IMR-90 (cell line): ENCODE measurements at regions not wholly inside any gene's neighbourhood (a gene's known extent, or its start where the extent isn't known, plus 50 kb on each side); places are given as distances from the start of the nearest gene placed in this dataset.
"Not testable (repeated sequence)": the region's sequence is repeated elsewhere in the genome, so short reads cannot be mapped to it uniquely, and the experiment has no call there.

Experiments
- ATAC-seq: fragments of 200-7000 bp; cut with Tn5 transposase; 2 replicates; pipeline ENCODE4 v1.9.1; 2020; ENCODE audit warnings: low read depth, mild to moderate bottlenecking, moderate library complexity
- BruUV-seq: library from RNA; stranded (reverse); fragments of 400-500 nt; replicated peaks from 2 replicates; lab custom pipeline; 2021; lab: Mats Ljungman, UMichigan
- CTCF ChIA-PET: fragments of 300-600 bp; formaldehyde crosslinking; extraction: SDS; loops from one replicate; lab custom pipeline; 2021; ENCODE audit warnings: antibody characterized with exemption; lab: Yijun Ruan, JAX
- POLR2A ChIA-PET: fragments of 300-600 bp; sonication (Branson Sonifier 250); formaldehyde crosslinking; loops from one replicate; lab custom pipeline; 2022; ENCODE audit warnings: antibody characterized with exemption; ENCODE audit not compliant: unreplicated experiment; lab: Charles Lee
- DNase-seq: peaks from one replicate; pipeline ENCODE4 v3.0.0; 2013
- H2AFZ ChIP-seq: replicated peaks from 2 replicates; pipeline ENCODE3; 2013; ENCODE audit warnings: low read length, mild to moderate bottlenecking; ENCODE audit not compliant: poor library complexity
- H2AK5ac ChIP-seq: 2 replicates; pipeline ENCODE4 v1.6.1; 2013; ENCODE audit warnings: low read depth, low read length, inconsistent platforms
- H2AK9ac ChIP-seq: replicated peaks from 2 replicates; pipeline ENCODE3; 2013; ENCODE audit warnings: mild to moderate bottlenecking, low read depth, low read length, moderate library complexity; ENCODE audit not compliant: poor library complexity
- H2BK120ac ChIP-seq: 2 replicates; pipeline ENCODE4 v1.6.1; 2013; ENCODE audit warnings: low read depth, low read length, inconsistent platforms
- H2BK15ac ChIP-seq: 3 replicates; pipeline ENCODE4 v1.6.1; 2013; ENCODE audit warnings: low read depth, low read length, inconsistent platforms
- H2BK20ac ChIP-seq: 2 replicates; pipeline ENCODE4 v1.6.1; 2013; ENCODE audit warnings: low read depth, mild to moderate bottlenecking, inconsistent platforms, low read length, moderate library complexity
- H2BK5ac ChIP-seq: 2 replicates; pipeline ENCODE4 v1.6.1; 2013; ENCODE audit warnings: mild to moderate bottlenecking, low read depth, low read length, inconsistent platforms; ENCODE audit not compliant: poor library complexity, severe bottlenecking
- H3K14ac ChIP-seq: replicated peaks from 2 replicates; pipeline ENCODE4 v1.6.1; 2013; ENCODE audit warnings: low read depth, low read length, inconsistent platforms
- H3K18ac ChIP-seq: 2 replicates; pipeline ENCODE4 v1.6.1; 2013; ENCODE audit warnings: low read depth, low read length, control low read depth
- H3K23ac ChIP-seq: 2 replicates; pipeline ENCODE4 v1.6.1; 2013; ENCODE audit warnings: low read depth, low read length, inconsistent platforms
- H3K27ac ChIP-seq: 2 replicates; pipeline ENCODE4 v1.5.1; 2013; ENCODE audit warnings: mild to moderate bottlenecking, control low read depth, low read length; ENCODE audit not compliant: insufficient read depth
- H3K27me3 ChIP-seq: 2 replicates; pipeline ENCODE4 v1.6.1; 2013; ENCODE audit warnings: low read length; ENCODE audit not compliant: control insufficient read depth, insufficient read depth
- H3K36me3 ChIP-seq: 2 replicates; pipeline ENCODE4 v1.6.1; 2013; ENCODE audit warnings: low read length, mixed read lengths; ENCODE audit not compliant: control insufficient read depth, insufficient read depth
- H3K4ac ChIP-seq: 2 replicates; pipeline ENCODE4 v1.6.1; 2013; ENCODE audit warnings: low read depth, low read length, inconsistent platforms
- H3K4me1 ChIP-seq: 2 replicates; pipeline ENCODE4 v1.6.1; 2013; ENCODE audit warnings: low read length, mixed read lengths; ENCODE audit not compliant: control insufficient read depth, insufficient read depth
- H3K4me2 ChIP-seq: 2 replicates; pipeline ENCODE4 v1.6.1; 2013; ENCODE audit warnings: low read depth, mild to moderate bottlenecking, control low read depth, low read length, moderate library complexity
- H3K4me3 ChIP-seq: 2 replicates; pipeline ENCODE4 v1.5.1; 2013; ENCODE audit warnings: low read depth, mild to moderate bottlenecking, control low read depth, low read length, moderate library complexity; ENCODE audit not compliant: insufficient read depth
- H3K56ac ChIP-seq: 2 replicates; pipeline ENCODE4 v1.6.1; 2013; ENCODE audit warnings: low read length, inconsistent platforms; ENCODE audit not compliant: insufficient read depth; ENCODE audit errors: extremely low read depth
- H3K79me1 ChIP-seq, 2 experiments: 2 replicates each; pipeline ENCODE4 v1.6.1; 2013; ENCODE audit warnings: low read length in 2 of 2, inconsistent platforms in 1 of 2, low read depth in 1 of 2
- H3K9ac ChIP-seq: 2 replicates; pipeline ENCODE4 v1.6.1; 2013; ENCODE audit warnings: low read depth, low read length, control low read depth
- H3K9me1 ChIP-seq: 2 replicates; pipeline ENCODE4 v1.6.1; 2013; ENCODE audit warnings: low read length, inconsistent platforms; ENCODE audit not compliant: insufficient read depth
- H3K9me3 ChIP-seq: 2 replicates; pipeline ENCODE4 v1.6.1; 2013; ENCODE audit warnings: low read length; ENCODE audit not compliant: control insufficient read depth, insufficient read depth
- H4K20me1 ChIP-seq: 2 replicates; pipeline ENCODE4 v1.6.1; 2013; ENCODE audit warnings: low read length, inconsistent platforms; ENCODE audit not compliant: insufficient read depth
- H4K5ac ChIP-seq: 2 replicates; pipeline ENCODE4 v1.6.1; 2013; ENCODE audit warnings: mild to moderate bottlenecking, low read depth, low read length, control low read depth
- H4K8ac ChIP-seq, 2 experiments: 2 replicates each; pipeline ENCODE4 v1.6.1; 2013; ENCODE audit warnings: low read depth in 2 of 2, low read length in 2 of 2, control low read depth in 1 of 2, inconsistent platforms in 1 of 2
- H4K91ac ChIP-seq: 2 replicates; pipeline ENCODE4 v1.6.1; 2013; ENCODE audit warnings: low read depth, low read length, inconsistent platforms; ENCODE audit not compliant: insufficient read depth
- WGBS, 2 experiments: methylation state at CpG; one replicate each; pipeline versions ENCODE4 v1.1.5 to v1.1.7; 2013; ENCODE audit warnings: missing lambda C conversion rate in 2 of 2; ENCODE audit not compliant: insufficient read length in 1 of 2; ENCODE audit errors: extremely low coverage in 2 of 2; 5-methylcytosine and 5-hydroxymethylcytosine counted together
- dilution Hi-C: fragments of 300-500 bp; cut with HindIII; formaldehyde crosslinking; loops from one replicate; pipeline ENCODE4 v1.14.3; 2018; ENCODE audit warnings: low sequenced_read_pairs; ENCODE audit not compliant: unreplicated experiment
- in situ Hi-C: fragments of 300-500 bp; cut with MboI; formaldehyde crosslinking; loops from 3 replicates; pipeline ENCODE4 v1.14.3; 2019; ENCODE audit warnings: low sequenced_read_pairs, inconsistent platforms, mixed read lengths
- intact Hi-C: fragments of 100-400 bp; cut with micrococcal nuclease; formaldehyde crosslinking; loops from 2 replicates; pipeline ENCODE4 v1.10.0; 2022

GRCh38 chr4:49558916-49559676 is 573.0 kb downstream of the CWH43 start:
- H3K27ac ChIP-seq, H2BK15ac ChIP-seq, H2AK5ac ChIP-seq, H3K36me3 ChIP-seq, H3K4me1 ChIP-seq, BruUV-seq, H3K4me3 ChIP-seq, H3K9me3 ChIP-seq, H2AK9ac ChIP-seq, intact Hi-C loops, CTCF ChIA-PET, H3K23ac ChIP-seq, dilution Hi-C loops, H4K8ac ChIP-seq, H3K27me3 ChIP-seq, H3K9me1 ChIP-seq, H4K91ac ChIP-seq, ATAC-seq, H3K9ac ChIP-seq, H3K14ac ChIP-seq, DNase-seq, in situ Hi-C loops, H3K56ac ChIP-seq, H2BK120ac ChIP-seq, H2BK5ac ChIP-seq, H3K79me1 ChIP-seq, H3K4me2 ChIP-seq, H4K20me1 ChIP-seq, H2BK20ac ChIP-seq, H4K5ac ChIP-seq, H2AFZ ChIP-seq, H3K18ac ChIP-seq, H3K4ac ChIP-seq, POLR2A ChIA-PET: not testable (repeated sequence)
- WGBS, 2 experiments: no CpG with 5 or more reads among the region's 5 CpGs

- H2BK20ac ChIP-seq, H3K9ac ChIP-seq, H3K27ac ChIP-seq, H3K14ac ChIP-seq, H4K5ac ChIP-seq, H3K36me3 ChIP-seq, H2AK9ac ChIP-seq, POLR2A ChIA-PET, H3K4me2 ChIP-seq, H4K8ac ChIP-seq, H3K4me3 ChIP-seq, H2BK5ac ChIP-seq, H2BK15ac ChIP-seq, H2AK5ac ChIP-seq, H3K4ac ChIP-seq, BruUV-seq, DNase-seq, H2AFZ ChIP-seq, CTCF ChIA-PET, in situ Hi-C loops, H3K23ac ChIP-seq, ATAC-seq, H3K18ac ChIP-seq, H4K91ac ChIP-seq, H3K4me1 ChIP-seq, H3K9me3 ChIP-seq, H3K9me1 ChIP-seq, H2BK120ac ChIP-seq, H4K20me1 ChIP-seq, dilution Hi-C loops, H3K56ac ChIP-seq, intact Hi-C loops, H3K79me1 ChIP-seq, H3K27me3 ChIP-seq: not testable (repeated sequence)
- no CpG with 5 or more reads among the region's 9 CpGs for WGBS, 2 experiments
Observed at GRCh38 chr4:49560131-49560816, 574.2 kb downstream of the CWH43 start.
